ENCODE measurements at regions not wholly inside any gene's neighbourhood (a gene's known extent, or its start where the extent isn't known, plus 50 kb on each side); places are given as distances from the start of the nearest gene placed in this dataset.

DNA sequence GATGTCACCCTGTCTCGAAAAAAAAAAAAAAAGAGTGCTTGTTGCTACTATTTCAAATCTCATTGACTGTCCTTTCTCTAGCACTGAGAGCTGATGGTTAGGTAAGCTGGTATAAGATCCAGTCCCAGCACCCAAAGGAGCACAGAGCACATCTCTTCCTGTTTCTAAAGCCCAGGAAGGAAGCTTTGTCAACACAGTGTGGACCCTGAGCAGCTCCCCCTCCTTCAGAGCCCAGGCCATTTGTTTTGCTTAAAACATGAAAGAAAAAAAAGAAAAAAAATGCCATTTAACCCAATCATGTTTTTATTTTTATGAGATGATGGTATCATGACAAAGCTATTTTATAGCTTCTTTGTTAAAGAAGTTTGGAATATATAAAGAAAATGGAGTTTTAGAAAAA is 184.1 kb upstream of the DUSP10 start:
- no peak overlapping the region for H3K27ac ChIP-seq
- TF ChIP-seq ZFX (IDR thresholded peaks at IDR 0.05), result no peak
- TF ChIP-seq, protein P1, sequence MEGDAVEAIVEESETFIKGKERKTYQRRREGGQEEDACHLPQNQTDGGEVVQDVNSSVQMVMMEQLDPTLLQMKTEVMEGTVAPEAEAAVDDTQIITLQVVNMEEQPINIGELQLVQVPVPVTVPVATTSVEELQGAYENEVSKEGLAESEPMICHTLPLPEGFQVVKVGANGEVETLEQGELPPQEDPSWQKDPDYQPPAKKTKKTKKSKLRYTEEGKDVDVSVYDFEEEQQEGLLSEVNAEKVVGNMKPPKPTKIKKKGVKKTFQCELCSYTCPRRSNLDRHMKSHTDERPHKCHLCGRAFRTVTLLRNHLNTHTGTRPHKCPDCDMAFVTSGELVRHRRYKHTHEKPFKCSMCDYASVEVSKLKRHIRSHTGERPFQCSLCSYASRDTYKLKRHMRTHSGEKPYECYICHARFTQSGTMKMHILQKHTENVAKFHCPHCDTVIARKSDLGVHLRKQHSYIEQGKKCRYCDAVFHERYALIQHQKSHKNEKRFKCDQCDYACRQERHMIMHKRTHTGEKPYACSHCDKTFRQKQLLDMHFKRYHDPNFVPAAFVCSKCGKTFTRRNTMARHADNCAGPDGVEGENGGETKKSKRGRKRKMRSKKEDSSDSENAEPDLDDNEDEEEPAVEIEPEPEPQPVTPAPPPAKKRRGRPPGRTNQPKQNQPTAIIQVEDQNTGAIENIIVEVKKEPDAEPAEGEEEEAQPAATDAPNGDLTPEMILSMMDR (conservative IDR thresholded peaks at IDR 0.05), result no peak

DNA sequence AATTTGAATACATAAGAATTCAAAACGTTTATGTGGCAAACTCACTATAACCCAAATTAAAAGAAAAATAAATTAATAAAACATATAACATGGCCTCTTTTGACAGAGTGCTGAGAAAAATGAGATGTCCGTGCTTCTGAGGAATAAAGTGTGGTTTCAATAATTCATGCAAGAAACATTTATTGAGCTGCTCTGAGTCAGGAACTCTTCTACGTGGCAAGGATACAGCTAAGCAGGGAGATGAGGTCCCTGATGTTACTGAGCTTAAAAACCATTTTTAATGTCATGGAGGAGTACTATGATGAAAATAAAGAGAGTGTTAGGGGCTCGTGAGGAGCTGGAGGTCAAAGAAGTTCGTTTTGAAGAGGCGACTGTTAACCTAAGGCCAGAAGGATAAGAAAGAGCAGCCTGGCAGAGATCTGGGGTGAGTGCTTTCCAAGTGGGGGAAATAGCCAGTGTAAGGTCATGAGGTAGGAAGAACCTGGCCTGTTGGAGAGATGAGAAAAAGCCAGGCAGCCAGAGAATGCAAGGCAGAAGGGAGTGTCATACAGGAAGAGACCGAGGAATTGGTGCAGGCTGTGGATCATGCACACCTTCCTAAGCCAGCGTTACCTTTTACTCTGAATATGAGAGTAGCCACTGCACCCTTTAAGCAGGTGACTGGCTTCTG is 182.2 kb upstream of the DUSP10 start:
- H3K27ac ChIP-seq, result no peak overlapping the region
- TF ChIP-seq, protein P1 (conservative IDR thresholded peaks at IDR 0.05), result no peak
- TF ChIP-seq ZFX (IDR thresholded peaks at IDR 0.05), result no peak

DNA sequence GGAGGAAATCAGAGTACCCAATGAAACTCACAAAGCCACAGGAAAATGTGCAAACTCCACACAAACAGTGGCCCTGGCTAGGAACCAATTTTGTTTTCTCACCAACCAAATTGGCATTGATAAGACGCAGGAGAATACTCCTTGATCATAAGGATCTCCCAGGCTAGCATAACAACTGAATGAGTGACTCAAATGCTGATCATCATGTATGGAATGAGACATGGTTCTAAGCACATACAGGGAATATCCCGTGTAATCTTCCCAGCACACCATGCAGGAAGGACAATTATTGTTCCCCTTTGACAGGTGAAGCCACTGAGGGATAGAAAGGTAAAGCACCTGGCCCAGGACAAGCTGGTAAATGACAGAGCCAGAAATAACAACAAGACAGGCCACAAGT is 180.0 kb upstream of the DUSP10 start:
- H3K27ac ChIP-seq, result no peak overlapping the region
- no peak for TF ChIP-seq ZFX (IDR thresholded peaks at IDR 0.05)
- TF ChIP-seq, protein P1 (conservative IDR thresholded peaks at IDR 0.05), result no peak

DNA sequence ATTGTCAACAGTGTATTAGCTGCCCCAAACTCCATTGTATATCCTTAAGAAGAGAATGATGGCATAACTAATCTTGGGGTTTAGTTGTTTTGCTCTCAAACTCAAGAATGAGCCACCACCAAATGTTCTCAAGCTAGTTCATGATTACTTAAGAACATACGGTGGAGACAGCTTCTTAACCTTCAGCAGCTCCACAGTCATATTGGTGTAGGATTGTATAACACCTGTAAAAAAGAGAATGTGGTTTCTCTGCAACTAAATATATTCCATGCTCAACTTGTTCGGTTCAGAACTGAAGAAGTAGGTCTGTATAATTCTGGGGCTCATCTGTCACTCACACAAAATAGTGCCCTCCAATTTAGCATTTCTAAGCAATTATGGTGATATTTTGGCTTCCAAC is 177.9 kb upstream of the DUSP10 start:
- no peak overlapping the region for H3K27ac ChIP-seq
- TF ChIP-seq ZFX (IDR thresholded peaks at IDR 0.05), result no peak

DNA sequence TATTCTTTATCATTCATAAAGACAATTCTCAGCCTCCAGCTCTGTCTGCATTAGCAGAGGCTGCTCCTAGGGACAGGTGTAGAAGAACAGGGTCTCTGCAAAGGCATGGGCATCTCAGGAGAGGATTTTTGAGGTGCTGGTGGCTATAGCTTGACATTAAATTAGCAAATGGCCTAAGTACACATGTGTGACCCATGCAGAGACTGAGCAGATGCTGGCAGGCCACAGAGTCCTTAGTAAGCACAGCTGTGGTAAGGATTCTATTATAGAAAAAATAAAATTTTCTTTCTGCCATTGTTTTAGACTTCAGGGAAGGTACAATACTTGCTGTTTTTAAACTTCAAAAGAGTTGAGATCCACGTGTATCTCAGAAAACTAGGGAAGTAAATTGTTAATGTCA is 177.5 kb upstream of the DUSP10 start:
- TF ChIP-seq, protein P1 (conservative IDR thresholded peaks at IDR 0.05), result no peak
- TF ChIP-seq ZFX (IDR thresholded peaks at IDR 0.05), result no peak
- H3K27ac ChIP-seq, result no peak overlapping the region

DNA sequence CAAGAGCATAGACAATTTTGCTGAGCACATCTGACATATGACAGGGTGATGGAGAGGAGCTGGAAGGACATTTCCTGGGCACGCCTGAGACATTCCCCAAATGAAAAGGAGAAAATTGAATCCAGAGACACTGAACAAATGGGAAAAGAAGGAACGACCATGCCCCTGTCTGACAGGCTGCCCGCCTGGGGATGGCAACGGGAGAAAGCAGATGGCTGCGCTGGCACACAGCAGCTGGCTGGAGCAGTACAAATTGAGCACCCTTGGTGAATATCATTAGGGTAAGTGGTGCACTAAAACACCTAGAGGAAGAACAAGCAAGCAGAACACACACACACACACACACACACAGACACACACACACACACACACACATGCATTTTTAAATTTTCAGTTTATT is 174.3 kb upstream of the DUSP10 start:
- TF ChIP-seq ZFX (IDR thresholded peaks at IDR 0.05), result no peak
- TF ChIP-seq, protein P1 (conservative IDR thresholded peaks at IDR 0.05), result no peak
- no peak overlapping the region for H3K27ac ChIP-seq

DNA sequence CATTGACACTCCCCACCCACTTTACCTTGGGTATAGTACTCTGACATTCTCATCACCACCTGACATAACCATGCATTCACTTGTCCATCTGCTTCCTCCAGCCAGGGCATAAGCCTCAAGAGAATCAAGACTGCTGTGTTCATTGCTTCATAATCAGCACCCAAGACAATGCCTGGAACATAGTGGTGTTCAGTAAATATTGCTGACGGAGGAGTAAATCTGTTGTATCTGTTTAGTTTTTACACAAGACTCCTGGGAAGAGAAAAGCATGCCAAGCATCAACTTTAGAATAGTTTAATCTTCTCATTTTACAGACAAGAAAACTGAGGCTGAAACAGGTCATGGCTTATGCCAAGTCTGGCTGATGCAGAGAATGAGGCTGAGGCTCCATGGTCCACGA is 173.9 kb upstream of the DUSP10 start:
- no peak overlapping the region for H3K27ac ChIP-seq
- TF ChIP-seq ZFX (IDR thresholded peaks at IDR 0.05), result no peak

DNA sequence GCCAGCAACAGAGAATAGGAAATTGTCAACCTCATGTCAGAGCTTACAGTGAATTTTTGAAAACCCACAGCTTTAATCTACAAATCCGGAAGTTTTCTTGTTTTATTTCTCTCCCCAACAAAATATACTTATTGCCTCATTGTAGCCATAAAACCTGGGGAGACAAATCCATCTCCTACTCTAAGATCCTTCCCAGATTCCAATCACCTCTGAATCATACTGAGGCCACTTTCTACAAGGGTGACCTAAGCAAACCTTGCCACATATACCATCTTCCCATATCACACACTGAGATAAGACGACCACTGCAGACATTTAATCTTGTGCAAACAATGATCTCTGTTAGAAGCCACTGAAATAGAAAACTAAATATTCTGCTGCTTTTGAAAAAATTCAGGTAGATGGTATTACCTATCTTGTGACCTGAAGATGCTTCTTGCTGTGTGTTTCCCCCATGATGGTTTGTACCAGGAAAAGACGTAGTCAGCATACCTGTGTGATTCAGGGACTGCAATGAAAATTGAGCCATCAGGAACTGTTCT is 171.5 kb upstream of the DUSP10 start:
- H3K27ac ChIP-seq, result no peak overlapping the region
- no peak for TF ChIP-seq ZFX (IDR thresholded peaks at IDR 0.05)
- TF ChIP-seq, protein P1 (conservative IDR thresholded peaks at IDR 0.05), result no peak

Data from C4-2B (cell line).